OCI-LY7 (cell line): ENCODE measurements at regions not wholly inside any gene's neighbourhood (a gene's known extent, or its start where the extent isn't known, plus 50 kb on each side); places are given as distances from the start of the nearest gene placed in this dataset.

Experiments
- CTCF ChIP-seq: fragments of 200-600 bp; sonication (generic); conservative IDR thresholded peaks from 2 replicates; pipeline ENCODE4 v1.5.1; 2014; ENCODE audit warnings: mild to moderate bottlenecking, antibody characterized with exemption, low read length, moderate library complexity, mixed read lengths
- EZH2phosphoT487 ChIP-seq: fragments of 200-600 bp; sonication (generic); IDR thresholded peaks from 2 replicates; pipeline ENCODE4 v1.6.1; 2018; ENCODE audit warnings: low read depth, borderline replicate concordance, mild to moderate bottlenecking, mixed run types, antibody characterized with exemption, low read length, moderate library complexity, mixed read lengths

- no peak for TF ChIP-seq CTCF
- TF ChIP-seq EZH2phosphoT487, result no peak
These were observed 236.7 kb downstream of the ASMT start for GRCh38 chrX:1851527-1851926.
